HFFc6 (cell line): ENCODE measurements at regions not wholly inside any gene's neighbourhood (a gene's known extent, or its start where the extent isn't known, plus 50 kb on each side); places are given as distances from the start of the nearest gene placed in this dataset.

Source experiments
- DNase-seq: peaks from one replicate; pipeline ENCODE4 v3.0.0-alpha.2; 2018
- H3K27ac Mint-ChIP-seq: 2 replicates; pipeline ENCODE4 v1.8.0; 2020; ENCODE audit warnings: mild to moderate bottlenecking, mixed read lengths
- H3K27me3 Mint-ChIP-seq: 2 replicates; pipeline ENCODE4 v1.8.0; 2021; ENCODE audit warnings: mild to moderate bottlenecking, moderate library complexity, mixed read lengths; ENCODE audit not compliant: insufficient read depth
- H3K36me3 Mint-ChIP-seq: 2 replicates; pipeline ENCODE4 v1.8.0; 2021; ENCODE audit warnings: low read depth, mixed read lengths
- H3K4me1 Mint-ChIP-seq: 2 replicates; pipeline ENCODE4 v1.8.0; 2020; ENCODE audit warnings: low read depth, mixed read lengths
- H3K4me3 Mint-ChIP-seq: 2 replicates; pipeline ENCODE4 v1.8.0; 2020; ENCODE audit warnings: mild to moderate bottlenecking, moderate library complexity, mixed read lengths
- H3K9me3 Mint-ChIP-seq: 2 replicates; pipeline ENCODE4 v1.8.0; 2020; ENCODE audit warnings: mild to moderate bottlenecking, mixed read lengths
- CTCF ChIP-seq: fragments of 200-600 bp; sonication (generic); IDR thresholded peaks from 2 replicates; pipeline ENCODE4 v1.5.0; 2021; ENCODE audit warnings: antibody characterized with exemption, mild to moderate bottlenecking

GRCh38 chr4:38606587-38606905 lies 57.5 kb upstream of the KLF3 start:
- H3K4me1 Mint-ChIP-seq, result no peaks in the 10 kb centered on the region; the same call in 1 of the 2 replicates
- H3K36me3 Mint-ChIP-seq, result no peaks in the 10 kb centered on the region
- TF ChIP-seq CTCF, result no peak
- no peak overlapping the region for H3K27ac Mint-ChIP-seq
- H3K4me3 Mint-ChIP-seq, result no peak overlapping the region
- H3K9me3 Mint-ChIP-seq, result no peaks in the 10 kb centered on the region
- H3K27me3 Mint-ChIP-seq, result peaks cover 16% of the 10 kb centered on the region
- no peak for DNase-seq

- DNase-seq, result no peak
- no peak for TF ChIP-seq CTCF
- no peaks in the 10 kb centered on the region for H3K36me3 Mint-ChIP-seq
- H3K4me1 Mint-ChIP-seq, result no peaks in the 10 kb centered on the region; the same call in 1 of the 2 replicates
- H3K4me3 Mint-ChIP-seq, result no peak overlapping the region
- no peaks in the 10 kb centered on the region for H3K9me3 Mint-ChIP-seq
- no peak overlapping the region for H3K27ac Mint-ChIP-seq
- peaks cover 14% of the 10 kb centered on the region for H3K27me3 Mint-ChIP-seq
These were observed 54.4 kb upstream of the KLF3 start for GRCh38 chr4:38609614-38610013.

- no peaks in the 10 kb centered on the region for H3K36me3 Mint-ChIP-seq
- no peak for DNase-seq
- H3K4me3 Mint-ChIP-seq, result no peak overlapping the region
- no peaks in the 10 kb centered on the region; the same call in 1 of the 2 replicates for H3K4me1 Mint-ChIP-seq
- no peaks in the 10 kb centered on the region for H3K9me3 Mint-ChIP-seq
- no peak for TF ChIP-seq CTCF
- H3K27me3 Mint-ChIP-seq, result peaks cover 10% of the 10 kb centered on the region
- H3K27ac Mint-ChIP-seq, result no peak overlapping the region
These were observed 53.5 kb upstream of the KLF3 start for GRCh38 chr4:38610521-38610920.

- no peak for TF ChIP-seq CTCF
- Mint-ChIP-seq H3K27me3 (peaks cover 6% of the 10 kb centered on the region), H3K27ac (no peak overlapping the region), H3K4me1 (no peaks in the 10 kb centered on the region; the same call in 1 of the 2 replicates), H3K9me3 (no peaks in the 10 kb centered on the region), H3K36me3 (no peaks in the 10 kb centered on the region), H3K4me3 (no peak overlapping the region)
- DNase-seq, result no peak
These were observed 53.0 kb upstream of the KLF3 start for GRCh38 chr4:38610966-38611431.

- H3K36me3 Mint-ChIP-seq, result no peaks in the 10 kb centered on the region
- no peak for TF ChIP-seq CTCF
- H3K4me1 Mint-ChIP-seq, result no peaks in the 10 kb centered on the region; the same call in 1 of the 2 replicates
- peaks cover 8% of the 10 kb centered on the region for H3K27me3 Mint-ChIP-seq
- no peaks in the 10 kb centered on the region for H3K9me3 Mint-ChIP-seq
- H3K27ac Mint-ChIP-seq, result no peak overlapping the region
- DNase-seq, result no peak
- no peak overlapping the region for H3K4me3 Mint-ChIP-seq
These were observed 52.3 kb upstream of the KLF3 start for GRCh38 chr4:38611676-38612075.
